OCI-LY1 (cell line): ENCODE measurements at regions not wholly inside any gene's neighbourhood (a gene's known extent, or its start where the extent isn't known, plus 50 kb on each side); places are given as distances from the start of the nearest gene placed in this dataset.

Experiments
- H2AFZ ChIP-seq: fragments of 200-600 bp; sonication (generic), shearing (Covaris generic); 2 replicates; pipeline ENCODE4 v1.6.0; 2014; ENCODE audit warnings: antibody characterized with exemption, mild to moderate bottlenecking, low read length
- H3F3A ChIP-seq: fragments of 200-600 bp; sonication (generic), shearing (Covaris generic); 2 replicates; pipeline ENCODE4 v1.6.0; 2014; ENCODE audit warnings: mild to moderate bottlenecking, antibody characterized with exemption, low read length, moderate library complexity; ENCODE audit not compliant: insufficient read depth
- H3K27ac ChIP-seq: fragments of 200-600 bp; sonication (generic); 2 replicates; pipeline ENCODE4 v1.5.1; 2014; ENCODE audit warnings: low read length, mixed run types, mild to moderate bottlenecking, low read depth; ENCODE audit not compliant: poor library complexity, severe bottlenecking
- H3K27me3 ChIP-seq: fragments of 200-600 bp; sonication (generic); 2 replicates; pipeline ENCODE4 v1.6.0; 2014; ENCODE audit warnings: antibody characterized with exemption, mild to moderate bottlenecking, low read length, moderate library complexity; ENCODE audit not compliant: insufficient read depth
- H3K36me3 ChIP-seq: fragments of 200-600 bp; sonication (generic); 2 replicates; pipeline ENCODE4 v1.6.1; 2014; ENCODE audit warnings: mild to moderate bottlenecking, antibody characterized with exemption, low read length, moderate library complexity, mixed read lengths; ENCODE audit not compliant: insufficient read depth
- H3K4me1 ChIP-seq: fragments of 200-600 bp; sonication (generic); 2 replicates; pipeline ENCODE4 v1.5.1; 2014; ENCODE audit warnings: mild to moderate bottlenecking, low read length, moderate library complexity; ENCODE audit not compliant: insufficient read depth, severe bottlenecking
- H3K4me2 ChIP-seq: fragments of 200-600 bp; sonication (generic), shearing (Covaris generic); 2 replicates; pipeline ENCODE4 v1.6.1; 2014; ENCODE audit warnings: low read length
- H3K4me3 ChIP-seq: fragments of 200-600 bp; sonication (generic); 2 replicates; pipeline ENCODE4 v1.5.1; 2014; ENCODE audit warnings: low read length, low read depth, mild to moderate bottlenecking, mixed read lengths; ENCODE audit not compliant: poor library complexity, severe bottlenecking
- H3K79me2 ChIP-seq: fragments of 200-600 bp; shearing (Covaris generic); 2 replicates; pipeline ENCODE4 v1.6.1; 2016; ENCODE audit warnings: mixed run types, low read length, mixed read lengths; ENCODE audit not compliant: insufficient read depth
- H3K9ac ChIP-seq: fragments of 200-600 bp; sonication (generic), shearing (Covaris generic); 2 replicates; pipeline ENCODE4 v1.6.1; 2014; ENCODE audit warnings: mild to moderate bottlenecking, low read length, mixed read lengths
- H3K9me2 ChIP-seq: fragments of 200-600 bp; sonication (generic), shearing (Covaris generic); 2 replicates; pipeline ENCODE4 v1.6.1; 2014; ENCODE audit warnings: low read depth, mild to moderate bottlenecking, low read length, mixed read lengths
- H3K9me3 ChIP-seq: fragments of 200-600 bp; shearing (Covaris generic); 2 replicates; pipeline ENCODE4 v1.6.1; 2014; ENCODE audit warnings: low read length, mixed read lengths
- H4K20me1 ChIP-seq: fragments of 200-600 bp; sonication (generic), shearing (Covaris generic); 2 replicates; pipeline ENCODE4 v1.6.0; 2016; ENCODE audit warnings: mild to moderate bottlenecking, low read length; ENCODE audit not compliant: insufficient read depth
- CTCF ChIP-seq: fragments of 200-600 bp; sonication (generic), shearing (Covaris generic); IDR thresholded peaks from 2 replicates; pipeline ENCODE4 v1.5.1; 2017; ENCODE audit warnings: mild to moderate bottlenecking, antibody characterized with exemption, low read length, moderate library complexity, mixed read lengths
- EZH2 ChIP-seq: fragments of 200-600 bp; sonication (generic), shearing (Covaris generic); IDR thresholded peaks from 2 replicates; pipeline ENCODE4 v1.8.0; 2017; ENCODE audit warnings: borderline replicate concordance, mixed run types, mild to moderate bottlenecking, antibody characterized with exemption, low read length, moderate library complexity, mixed read lengths

- no peak overlapping the region for H3K27ac ChIP-seq
- H3K9me2 ChIP-seq: no peaks in the 10 kb centered on the region
- no peak overlapping the region for H3K4me2 ChIP-seq
- no peaks in the 10 kb centered on the region for H3K27me3 ChIP-seq
- H3K4me3 ChIP-seq: no peak overlapping the region
- no peaks in the 10 kb centered on the region for H4K20me1 ChIP-seq
- H3K79me2 ChIP-seq: no peaks in the 10 kb centered on the region
- no peaks in the 10 kb centered on the region for H3K4me1 ChIP-seq
- H3K9ac ChIP-seq: no peak overlapping the region
- no peak for TF ChIP-seq CTCF
- TF ChIP-seq EZH2: no peak
- H3F3A ChIP-seq: no peaks in the 10 kb centered on the region
- no peaks in the 10 kb centered on the region for H3K9me3 ChIP-seq
- H3K36me3 ChIP-seq: no peaks in the 10 kb centered on the region
- no peak overlapping the region for H2AFZ ChIP-seq
Observed at GRCh38 chr10:126732868-126733267, 62.4 kb upstream of the C10orf90 start.

GRCh38 chr10:126734015-126734414 lies 63.5 kb upstream of the C10orf90 start:
- no peaks in the 10 kb centered on the region for H3F3A ChIP-seq
- no peaks in the 10 kb centered on the region for H3K9me2 ChIP-seq
- no peak overlapping the region for H3K4me2 ChIP-seq
- no peak overlapping the region for H3K4me3 ChIP-seq
- no peaks in the 10 kb centered on the region for H3K36me3 ChIP-seq
- TF ChIP-seq CTCF (no peak), EZH2 (no peak)
- H3K27ac ChIP-seq: no peak overlapping the region
- no peaks in the 10 kb centered on the region for H3K9me3 ChIP-seq
- no peaks in the 10 kb centered on the region for H3K79me2 ChIP-seq
- H2AFZ ChIP-seq: no peak overlapping the region
- no peaks in the 10 kb centered on the region for H3K27me3 ChIP-seq
- no peaks in the 10 kb centered on the region for H3K4me1 ChIP-seq
- H3K9ac ChIP-seq: no peak overlapping the region
- no peaks in the 10 kb centered on the region for H4K20me1 ChIP-seq

GRCh38 chr10:126734967-126735366 lies 64.5 kb upstream of the C10orf90 start:
- Histone ChIP-seq H3K36me3 (no peaks in the 10 kb centered on the region), H3K4me2 (no peak overlapping the region), H3K79me2 (no peaks in the 10 kb centered on the region), H3K9me2 (no peaks in the 10 kb centered on the region), H3K9me3 (no peaks in the 10 kb centered on the region), H3K27ac (no peak overlapping the region), H3F3A (no peaks in the 10 kb centered on the region), H3K9ac (no peak overlapping the region), H3K27me3 (no peaks in the 10 kb centered on the region), H3K4me1 (no peaks in the 10 kb centered on the region), H4K20me1 (no peaks in the 10 kb centered on the region), H3K4me3 (no peak overlapping the region), H2AFZ (no peak overlapping the region)
- no peak for TF ChIP-seq EZH2
- TF ChIP-seq CTCF: no peak
